GM12874 (cell line): ENCODE measurements at regions not wholly inside any gene's neighbourhood (a gene's known extent, or its start where the extent isn't known, plus 50 kb on each side); places are given as distances from the start of the nearest gene placed in this dataset.

ENCODE experiments used
- CTCF ChIP-seq: IDR thresholded peaks from 2 replicates; pipeline ENCODE4 v1.5.1; 2011; ENCODE audit warnings: low read depth, mild to moderate bottlenecking, control low read depth, low read length, moderate library complexity; ENCODE audit not compliant: insufficient read depth

GRCh38 chr14:26200687-26201086 is 397.1 kb downstream of the NOVA1 start:
- TF ChIP-seq CTCF = no peak

GRCh38 chr14:26199590-26200370 is 398.1 kb downstream of the NOVA1 start:
- no peak for TF ChIP-seq CTCF

- no peak for TF ChIP-seq CTCF
Measured at GRCh38 chr14:26199096-26199495, 398.7 kb downstream of the NOVA1 start.

GRCh38 chr14:26194816-26195215 is 403.0 kb downstream of the NOVA1 start:
- TF ChIP-seq CTCF = no peak

GRCh38 chr14:26191671-26192070 is 406.2 kb downstream of the NOVA1 start:
- no peak for TF ChIP-seq CTCF

GRCh38 chr14:26191123-26191522 is 406.7 kb downstream of the NOVA1 start:
- no peak for TF ChIP-seq CTCF

GRCh38 chr14:26190646-26191045 is 407.2 kb downstream of the NOVA1 start:
- no peak for TF ChIP-seq CTCF
